ENCODE measurements at regions not wholly inside any gene's neighbourhood (a gene's known extent, or its start where the extent isn't known, plus 50 kb on each side); places are given as distances from the start of the nearest gene placed in this dataset.
A peak's percentile ranks its signal among the peaks of the same experiment; 100 is the strongest.

DNA sequence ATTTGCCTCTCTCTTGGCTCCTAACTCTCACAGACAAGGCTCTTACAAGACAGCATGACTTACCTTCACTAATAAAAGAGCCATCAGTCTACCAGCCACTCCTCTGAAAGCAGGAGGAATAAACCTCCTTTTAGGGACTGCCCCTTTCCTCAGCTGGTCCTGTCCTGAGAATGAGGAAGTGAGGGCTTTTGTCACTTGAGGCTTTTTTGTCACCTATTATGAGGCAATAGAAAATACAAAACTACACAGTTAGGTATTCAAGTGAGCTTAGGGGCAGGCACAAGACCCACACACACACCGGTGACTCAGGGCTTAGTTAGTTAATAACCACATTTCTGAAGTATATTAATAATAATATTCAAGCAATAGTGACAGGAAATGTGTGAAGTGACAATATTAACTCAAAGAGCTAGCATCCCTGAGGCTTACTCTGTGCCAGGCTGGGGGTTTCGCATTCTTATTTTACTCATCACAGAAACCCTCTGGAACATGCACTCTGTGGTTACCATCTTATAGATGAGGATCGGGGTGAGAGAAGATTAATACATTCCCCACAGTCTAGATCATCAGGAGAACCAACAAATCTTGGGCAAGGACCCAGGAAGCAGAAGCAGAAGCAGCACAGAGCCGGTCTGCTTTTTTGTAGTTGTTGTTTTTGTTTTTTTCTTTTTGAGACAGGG, 379.9 kb downstream of the LIG4 start:
- H3K4me1 ChIP-seq (ENCODE audit: insufficient read depth, low read length) = peaks cover 17% of the 10 kb centered on the region
- H3K9ac ChIP-seq (ENCODE audit: low read length) = peak overlapping the region; percentile 25
- Mint-ChIP-seq H3K9me3 (ENCODE audit: unreplicated experiment) (no peaks in the 10 kb centered on the region), H3K4me3 (ENCODE audit: unreplicated experiment) (no peak overlapping the region), H3K4me1 (ENCODE audit: low read depth, unreplicated experiment) (peaks cover 20% of the 10 kb centered on the region), H3K27me3 (ENCODE audit: low read depth, unreplicated experiment) (no peaks in the 10 kb centered on the region), H3K27ac (ENCODE audit: unreplicated experiment) (peak overlapping the region; percentile 75), H3K36me3 (ENCODE audit: low read depth, unreplicated experiment) (no peaks in the 10 kb centered on the region)
- no peaks in the 10 kb centered on the region for H4K20me1 ChIP-seq (ENCODE audit: insufficient read depth, low read length)
- no peak overlapping the region for H3K4me3 ChIP-seq (ENCODE audit: insufficient read depth, low read depth, low read length)
- peak overlapping the region; percentile 68 for H3K27ac ChIP-seq (ENCODE audit: low read depth, low read length)
- no peaks in the 10 kb centered on the region for H3K27me3 ChIP-seq (ENCODE audit: insufficient read depth, low read length)
- TF ChIP-seq, protein P1, sequence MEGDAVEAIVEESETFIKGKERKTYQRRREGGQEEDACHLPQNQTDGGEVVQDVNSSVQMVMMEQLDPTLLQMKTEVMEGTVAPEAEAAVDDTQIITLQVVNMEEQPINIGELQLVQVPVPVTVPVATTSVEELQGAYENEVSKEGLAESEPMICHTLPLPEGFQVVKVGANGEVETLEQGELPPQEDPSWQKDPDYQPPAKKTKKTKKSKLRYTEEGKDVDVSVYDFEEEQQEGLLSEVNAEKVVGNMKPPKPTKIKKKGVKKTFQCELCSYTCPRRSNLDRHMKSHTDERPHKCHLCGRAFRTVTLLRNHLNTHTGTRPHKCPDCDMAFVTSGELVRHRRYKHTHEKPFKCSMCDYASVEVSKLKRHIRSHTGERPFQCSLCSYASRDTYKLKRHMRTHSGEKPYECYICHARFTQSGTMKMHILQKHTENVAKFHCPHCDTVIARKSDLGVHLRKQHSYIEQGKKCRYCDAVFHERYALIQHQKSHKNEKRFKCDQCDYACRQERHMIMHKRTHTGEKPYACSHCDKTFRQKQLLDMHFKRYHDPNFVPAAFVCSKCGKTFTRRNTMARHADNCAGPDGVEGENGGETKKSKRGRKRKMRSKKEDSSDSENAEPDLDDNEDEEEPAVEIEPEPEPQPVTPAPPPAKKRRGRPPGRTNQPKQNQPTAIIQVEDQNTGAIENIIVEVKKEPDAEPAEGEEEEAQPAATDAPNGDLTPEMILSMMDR (IDR thresholded peaks at IDR 0.05; ENCODE audit: insufficient read depth, low read depth, low read length) = no peak
- TF ChIP-seq EZH2 (IDR thresholded peaks at IDR 0.05; ENCODE audit: insufficient read depth, low read length) = no peak
- DNase-seq (ENCODE audit: low read depth) (peak; percentile 93), FAIRE-seq (no peak)
- no peaks in the 10 kb centered on the region for H3K79me2 ChIP-seq (ENCODE audit: insufficient read depth, low read length)
- H3K4me2 ChIP-seq (ENCODE audit: low read length) = peak overlapping the region; percentile 60
- H3K9me3 ChIP-seq (ENCODE audit: insufficient read depth, low read depth, low read length) = no peaks in the 10 kb centered on the region
- no peaks in the 10 kb centered on the region for H3K36me3 ChIP-seq (ENCODE audit: insufficient read depth, low read length)
- H2AFZ ChIP-seq (ENCODE audit: low read depth, low read length) = no peak overlapping the region

DNA sequence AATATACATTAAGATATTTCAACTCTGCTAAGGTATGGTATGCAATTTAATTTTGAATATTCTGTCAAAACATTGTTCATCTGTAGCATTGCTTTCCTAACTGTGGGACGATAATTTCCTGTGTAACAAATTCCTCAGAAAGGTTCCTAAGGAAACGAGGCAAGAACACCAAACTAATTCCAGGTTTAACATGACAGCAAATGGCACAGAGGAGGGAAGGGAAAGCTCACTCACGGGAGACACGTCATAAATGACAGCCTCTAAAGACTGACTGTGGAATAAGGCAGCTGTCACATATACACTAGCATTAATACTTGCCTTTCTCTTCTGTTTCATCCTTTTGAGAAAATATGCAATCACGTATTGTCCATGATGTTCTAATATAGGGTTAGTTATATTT, 380.6 kb downstream of the LIG4 start:
- Mint-ChIP-seq H3K36me3 (ENCODE audit: low read depth, unreplicated experiment) (no peaks in the 10 kb centered on the region), H3K27ac (ENCODE audit: unreplicated experiment) (peak overlapping the region; percentile 75), H3K4me3 (ENCODE audit: unreplicated experiment) (no peak overlapping the region), H3K4me1 (ENCODE audit: low read depth, unreplicated experiment) (peaks cover 20% of the 10 kb centered on the region), H3K27me3 (ENCODE audit: low read depth, unreplicated experiment) (no peaks in the 10 kb centered on the region), H3K9me3 (ENCODE audit: unreplicated experiment) (no peaks in the 10 kb centered on the region)
- peak; percentile 24 for DNase-seq (ENCODE audit: low read depth)
- no peak for FAIRE-seq
- Histone ChIP-seq H3K27ac (ENCODE audit: low read depth, low read length) (peak overlapping the region; percentile 68), H3K4me2 (ENCODE audit: low read length) (peak overlapping the region; percentile 60), H3K4me1 (ENCODE audit: insufficient read depth, low read length) (peaks cover 17% of the 10 kb centered on the region), H4K20me1 (ENCODE audit: insufficient read depth, low read length) (no peaks in the 10 kb centered on the region), H3K36me3 (ENCODE audit: insufficient read depth, low read length) (no peaks in the 10 kb centered on the region), H3K27me3 (ENCODE audit: insufficient read depth, low read length) (no peaks in the 10 kb centered on the region), H3K79me2 (ENCODE audit: insufficient read depth, low read length) (no peaks in the 10 kb centered on the region), H2AFZ (ENCODE audit: low read depth, low read length) (no peak overlapping the region), H3K4me3 (ENCODE audit: insufficient read depth, low read depth, low read length) (no peak overlapping the region), H3K9me3 (ENCODE audit: insufficient read depth, low read depth, low read length) (no peaks in the 10 kb centered on the region), H3K9ac (ENCODE audit: low read length) (peak overlapping the region; percentile 25)
- TF ChIP-seq, protein P1 (IDR thresholded peaks at IDR 0.05; ENCODE audit: insufficient read depth, low read depth, low read length) = no peak

DNA sequence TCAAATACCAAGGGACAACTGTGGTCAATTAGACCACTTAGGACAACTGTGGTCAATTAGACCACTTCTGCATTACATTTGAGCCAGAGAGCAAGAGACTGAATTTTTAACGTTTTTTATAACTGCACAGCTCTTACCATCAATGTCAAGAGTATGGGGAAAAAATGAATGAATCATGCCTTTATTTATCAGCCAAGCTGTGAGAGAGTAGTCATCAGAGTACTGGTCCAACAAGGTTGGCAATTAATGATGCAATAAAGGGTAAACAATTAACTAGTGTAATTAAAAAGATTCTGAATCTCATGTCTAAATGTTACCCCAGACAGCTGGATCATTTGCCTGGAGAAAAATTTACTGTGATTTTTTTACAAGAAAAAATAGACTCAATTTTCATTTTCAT, 381.1 kb downstream of the LIG4 start:
- Histone ChIP-seq H3K9me3 (ENCODE audit: insufficient read depth, low read depth, low read length) (no peaks in the 10 kb centered on the region), H3K4me2 (ENCODE audit: low read length) (peak overlapping the region; percentile 60), H3K4me3 (ENCODE audit: insufficient read depth, low read depth, low read length) (no peak overlapping the region), H3K27me3 (ENCODE audit: insufficient read depth, low read length) (no peaks in the 10 kb centered on the region), H3K36me3 (ENCODE audit: insufficient read depth, low read length) (no peaks in the 10 kb centered on the region), H2AFZ (ENCODE audit: low read depth, low read length) (no peak overlapping the region), H4K20me1 (ENCODE audit: insufficient read depth, low read length) (no peaks in the 10 kb centered on the region), H3K79me2 (ENCODE audit: insufficient read depth, low read length) (no peaks in the 10 kb centered on the region), H3K9ac (ENCODE audit: low read length) (no peak overlapping the region), H3K27ac (ENCODE audit: low read depth, low read length) (no peak overlapping the region), H3K4me1 (ENCODE audit: insufficient read depth, low read length) (peaks cover 17% of the 10 kb centered on the region)
- Mint-ChIP-seq H3K27ac (ENCODE audit: unreplicated experiment) (peak overlapping the region; percentile 75), H3K36me3 (ENCODE audit: low read depth, unreplicated experiment) (no peaks in the 10 kb centered on the region), H3K4me3 (ENCODE audit: unreplicated experiment) (no peak overlapping the region), H3K4me1 (ENCODE audit: low read depth, unreplicated experiment) (peaks cover 20% of the 10 kb centered on the region), H3K9me3 (ENCODE audit: unreplicated experiment) (no peaks in the 10 kb centered on the region), H3K27me3 (ENCODE audit: low read depth, unreplicated experiment) (no peaks in the 10 kb centered on the region)
- no peak for TF ChIP-seq EZH2 (IDR thresholded peaks at IDR 0.05; ENCODE audit: insufficient read depth, low read length)
- peak; percentile 57 for DNase-seq (ENCODE audit: low read depth)
- FAIRE-seq = no peak

Measured in astrocyte (in vitro differentiated cells and primary cell).